ENCODE measurements at regions not wholly inside any gene's neighbourhood (a gene's known extent, or its start where the extent isn't known, plus 50 kb on each side); places are given as distances from the start of the nearest gene placed in this dataset.

DNA sequence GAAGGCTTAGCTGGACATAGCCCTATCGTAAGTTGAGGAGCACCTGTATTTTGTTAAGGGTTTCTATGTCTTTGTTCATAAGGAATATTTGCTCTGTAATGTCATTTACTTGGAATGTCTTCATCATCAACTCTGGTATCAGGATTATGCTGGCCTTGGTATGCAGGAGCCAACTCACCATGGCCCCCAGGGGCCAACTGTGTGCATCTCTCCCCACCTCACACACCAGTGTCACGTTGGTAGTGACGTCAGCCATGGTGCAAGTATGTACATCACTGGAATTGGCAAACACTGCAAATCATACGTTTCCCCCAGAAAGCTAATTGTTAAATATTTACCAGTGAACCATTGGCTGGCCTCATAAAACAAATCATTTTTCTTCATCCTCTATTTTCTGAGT is 70.8 kb downstream of the YTHDF1 start:
- DNase-seq (ENCODE audit: low read depth), result peak; percentile 27

DNA sequence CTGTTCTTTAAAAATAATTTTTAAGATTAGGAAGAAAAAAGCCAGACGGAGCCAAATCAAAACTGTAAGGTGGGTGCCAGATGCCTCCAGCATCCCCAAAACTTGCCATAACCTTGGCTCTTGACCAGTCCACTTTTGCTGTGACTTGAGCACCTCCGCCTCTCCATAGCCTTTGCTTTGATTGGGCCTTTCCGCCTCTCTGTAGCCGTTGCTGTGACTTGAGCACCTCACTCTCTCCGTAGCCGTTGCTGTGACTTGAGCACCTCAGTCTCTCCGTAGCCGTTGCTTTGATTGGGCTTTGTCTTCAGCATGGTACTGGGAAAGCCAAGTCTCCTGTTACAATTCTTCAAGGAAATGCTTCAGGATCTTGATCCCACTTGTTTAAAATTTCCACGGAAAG is 73.0 kb downstream of the YTHDF1 start:
- no peak for DNase-seq (ENCODE audit: low read depth)

DNA sequence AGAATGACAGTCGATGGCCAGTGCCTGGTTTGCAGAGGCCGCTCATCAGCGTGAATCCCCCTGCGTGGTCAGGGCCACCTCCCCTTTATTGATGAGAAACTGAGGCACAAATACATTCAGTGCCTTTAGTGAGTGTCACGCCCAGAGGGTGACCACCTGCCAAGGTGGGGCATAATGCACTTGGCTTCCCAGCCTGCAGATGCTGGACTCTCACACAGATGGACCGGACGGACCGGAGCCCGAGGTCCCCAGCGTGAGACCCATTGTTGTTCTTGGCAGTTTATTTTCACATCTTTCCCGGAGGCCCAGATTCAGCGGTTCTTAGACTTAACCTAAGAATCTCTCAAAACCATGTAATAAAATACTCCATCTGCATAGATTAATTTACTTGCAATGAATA is 74.4 kb downstream of the YTHDF1 start:
- no peak for DNase-seq (ENCODE audit: low read depth)

DNA sequence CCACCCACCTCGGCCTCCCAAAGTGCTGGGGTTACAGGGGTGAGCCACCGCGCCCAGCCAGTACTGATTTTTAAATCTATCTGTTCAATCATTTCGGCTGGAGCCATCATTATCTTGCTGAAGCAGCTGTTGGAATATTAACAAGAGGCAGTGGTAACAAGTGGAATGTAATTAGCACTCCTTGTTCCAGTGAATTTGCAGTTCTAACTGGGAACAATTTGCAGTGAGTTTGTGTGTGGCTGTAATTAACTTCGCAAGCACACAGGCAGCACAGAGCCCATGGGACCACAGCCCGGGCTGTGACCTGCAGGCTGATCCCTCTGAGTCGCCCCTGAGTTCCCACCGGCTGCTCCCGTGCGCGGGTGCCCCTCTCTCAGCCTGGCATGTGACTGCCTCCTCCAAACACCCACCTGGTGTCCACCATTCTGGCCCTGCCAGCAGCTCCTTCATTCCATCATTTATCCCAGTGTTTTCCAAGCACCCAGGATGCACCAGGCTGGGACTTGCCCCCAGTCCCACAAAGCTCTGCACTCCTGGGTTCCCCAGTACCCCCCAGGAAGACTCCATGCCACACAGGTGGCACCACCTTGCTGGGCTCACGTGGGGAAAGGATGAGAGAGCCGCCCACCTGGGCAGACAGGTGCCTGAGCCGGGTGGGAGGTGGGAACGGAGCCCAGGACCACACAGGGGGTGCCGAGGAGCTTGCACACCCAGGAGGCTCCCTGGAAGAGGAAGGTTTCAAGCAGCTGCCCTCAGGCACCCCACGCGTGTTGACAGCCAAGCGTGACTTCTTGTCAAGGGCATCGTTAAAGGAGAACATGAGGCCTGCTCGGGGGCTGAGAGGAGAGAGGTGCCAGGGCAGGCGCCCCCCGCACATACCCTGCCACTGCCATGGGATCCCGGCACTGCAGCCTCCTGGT is 75.2 kb downstream of the YTHDF1 start:
- DNase-seq (ENCODE audit: low read depth), result no peak

DNA sequence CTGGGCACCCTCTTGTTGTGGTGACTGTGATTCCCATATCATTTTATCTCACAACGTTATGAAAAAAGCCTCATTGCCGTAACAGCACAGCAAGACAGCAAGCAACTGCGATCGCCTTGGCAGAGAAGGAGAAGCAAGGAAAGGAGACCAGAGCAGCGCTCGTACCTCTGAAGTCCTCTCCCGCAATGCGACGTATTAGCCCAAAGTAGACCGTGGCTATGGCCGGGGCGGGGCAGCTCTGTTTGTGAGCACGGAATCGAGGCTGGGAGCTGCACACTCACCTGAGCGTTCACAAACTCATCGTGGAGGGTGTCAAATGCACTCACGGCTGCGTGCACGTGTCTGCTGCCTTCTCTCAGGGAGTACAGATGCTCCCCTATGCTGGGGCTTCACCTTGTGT is 76.1 kb downstream of the YTHDF1 start:
- DNase-seq (ENCODE audit: low read depth), result no peak

DNA sequence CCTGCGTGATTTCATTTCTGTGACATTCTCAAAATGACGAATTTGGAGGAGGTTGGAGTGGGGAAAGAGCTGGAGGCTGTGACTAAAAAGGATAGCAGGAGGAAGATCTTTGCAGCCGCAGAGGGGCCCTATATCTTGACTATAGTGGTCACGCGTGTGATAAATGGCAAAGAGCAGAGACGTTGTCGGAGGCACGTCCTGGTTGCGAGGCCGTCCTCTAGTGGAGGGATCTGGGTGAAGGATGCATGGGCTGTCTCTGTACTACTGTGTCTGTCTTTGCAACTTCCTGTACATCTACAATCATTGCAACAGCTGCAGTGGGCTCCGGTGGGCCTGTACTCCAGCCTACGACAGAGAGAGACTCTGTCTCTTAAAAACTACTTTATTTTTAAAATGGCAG is 76.6 kb downstream of the YTHDF1 start:
- DNase-seq (ENCODE audit: low read depth), result no peak

DNA sequence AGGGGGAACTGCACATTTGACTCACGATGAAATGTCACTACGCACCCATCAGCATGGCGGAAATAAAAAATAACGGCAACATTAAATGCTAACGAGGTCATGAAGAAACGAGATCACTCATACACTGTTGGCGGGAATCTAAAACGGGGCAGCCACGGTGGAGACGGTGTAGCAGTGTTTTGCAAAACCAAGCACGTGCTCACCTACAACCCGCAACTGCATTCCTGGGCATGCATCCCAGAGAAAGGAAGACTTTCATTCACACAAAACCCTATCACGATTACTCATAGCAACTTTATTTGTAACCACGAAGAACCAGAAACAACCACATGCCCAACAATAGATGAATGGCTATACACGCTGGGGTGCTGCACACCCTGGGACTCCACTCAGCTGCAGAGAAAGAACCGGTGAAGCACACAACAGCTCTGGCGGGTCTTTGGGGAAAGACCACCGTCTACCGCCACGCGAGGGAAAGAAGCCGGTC is 77.0 kb downstream of the YTHDF1 start:
- DNase-seq (ENCODE audit: low read depth), result peak; percentile 17

DNA sequence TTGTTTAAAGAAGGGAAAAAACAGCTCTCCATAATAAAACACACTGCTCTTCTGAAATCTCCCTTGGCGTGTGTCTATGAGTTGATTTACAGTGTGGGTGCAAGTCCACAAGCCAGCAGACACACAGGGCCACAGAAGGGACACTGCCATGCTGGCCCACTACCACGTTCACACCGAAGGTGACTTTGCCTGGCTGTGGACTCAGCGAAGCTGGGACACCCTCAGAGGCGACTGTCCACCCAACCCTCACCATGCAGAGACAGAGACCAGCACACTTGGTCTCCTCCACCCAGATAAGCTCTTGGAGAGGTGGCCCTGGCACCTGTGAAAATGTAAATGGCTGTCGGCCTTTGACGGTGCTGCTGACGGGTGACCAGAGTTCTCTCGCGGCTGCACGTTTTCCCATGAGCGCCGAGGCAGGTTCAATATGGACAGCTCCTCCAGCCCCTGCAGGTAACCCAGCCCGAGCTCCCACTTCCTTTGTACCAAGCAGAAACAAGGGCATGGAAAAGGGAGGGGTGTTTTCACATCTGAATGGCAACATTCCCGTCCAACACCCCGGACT is 78.0 kb downstream of the YTHDF1 start:
- DNase-seq (ENCODE audit: low read depth), result no peak

DNA sequence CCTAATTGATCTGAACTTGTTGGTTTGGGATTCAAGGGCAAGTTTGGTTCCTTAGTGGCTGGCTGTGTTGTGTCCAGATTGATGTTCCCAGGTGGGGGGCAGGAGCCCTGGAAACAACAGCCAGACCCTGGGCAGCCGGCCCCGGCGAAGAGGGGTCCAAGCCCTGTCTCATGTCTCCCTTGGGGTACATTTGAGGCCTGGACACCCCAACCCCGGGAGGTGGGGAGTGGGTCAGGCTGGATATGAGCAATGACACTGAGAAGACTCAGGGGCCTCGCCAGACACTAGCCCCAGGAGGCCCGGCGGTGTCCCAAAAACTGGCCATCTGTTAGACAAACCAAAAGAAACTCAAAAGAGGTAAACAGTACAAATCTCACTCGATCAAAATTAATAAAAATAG is 79.6 kb downstream of the YTHDF1 start:
- no peak for DNase-seq (ENCODE audit: low read depth)

DNA sequence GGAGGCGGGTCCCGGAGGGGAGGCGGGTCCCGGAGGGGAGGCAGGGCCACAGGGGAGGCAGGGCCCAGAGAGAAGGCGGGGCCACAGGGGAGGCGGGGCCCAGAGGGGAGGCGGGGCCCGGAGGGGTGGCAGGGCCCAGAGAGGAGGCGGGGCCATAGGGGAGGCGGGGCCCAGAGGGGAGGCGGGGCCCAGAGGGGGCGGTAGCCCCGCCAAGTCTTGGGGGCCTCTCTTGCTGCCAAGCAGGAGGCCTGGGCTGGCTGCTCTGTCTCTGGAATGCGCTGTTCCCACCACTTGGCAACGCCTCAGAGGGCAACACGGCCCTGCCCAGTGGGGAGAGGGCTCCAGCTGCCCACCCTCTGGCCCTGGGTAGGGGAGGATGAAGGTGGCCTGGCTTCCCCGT is 80.5 kb downstream of the YTHDF1 start:
- peak; percentile 15 for DNase-seq (ENCODE audit: low read depth)

DNA sequence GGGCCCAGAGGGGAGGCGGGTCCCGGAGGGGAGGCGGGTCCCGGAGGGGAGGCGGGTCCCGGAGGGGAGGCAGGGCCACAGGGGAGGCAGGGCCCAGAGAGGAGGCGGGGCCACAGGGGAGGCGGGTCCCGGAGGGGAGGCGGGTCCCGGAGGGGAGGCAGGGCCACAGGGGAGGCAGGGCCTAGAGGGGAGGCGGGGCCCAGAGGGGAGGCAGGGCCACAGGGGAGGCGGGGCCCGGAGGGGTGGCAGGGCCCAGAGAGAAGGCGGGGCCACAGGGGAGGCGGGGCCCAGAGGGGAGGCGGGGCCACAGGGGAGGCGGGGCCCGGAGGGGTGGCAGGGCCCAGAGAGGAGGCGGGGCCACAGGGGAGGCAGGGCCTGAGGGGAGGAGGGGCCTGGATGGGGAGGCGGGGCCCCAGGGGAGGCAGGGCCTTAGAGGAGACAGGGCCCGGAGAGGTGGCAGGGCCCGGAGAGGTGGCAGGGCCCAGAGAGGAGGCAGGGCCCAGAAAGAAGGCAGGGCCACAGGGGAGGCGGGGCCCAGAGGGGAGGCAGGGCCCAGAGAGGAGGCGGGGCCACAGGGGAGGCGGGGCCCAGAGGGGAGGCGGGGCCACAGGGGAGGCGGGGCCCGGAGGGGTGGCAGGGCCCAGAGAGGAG is 81.1 kb downstream of the YTHDF1 start:
- peak; percentile 16 for DNase-seq (ENCODE audit: low read depth)

DNA sequence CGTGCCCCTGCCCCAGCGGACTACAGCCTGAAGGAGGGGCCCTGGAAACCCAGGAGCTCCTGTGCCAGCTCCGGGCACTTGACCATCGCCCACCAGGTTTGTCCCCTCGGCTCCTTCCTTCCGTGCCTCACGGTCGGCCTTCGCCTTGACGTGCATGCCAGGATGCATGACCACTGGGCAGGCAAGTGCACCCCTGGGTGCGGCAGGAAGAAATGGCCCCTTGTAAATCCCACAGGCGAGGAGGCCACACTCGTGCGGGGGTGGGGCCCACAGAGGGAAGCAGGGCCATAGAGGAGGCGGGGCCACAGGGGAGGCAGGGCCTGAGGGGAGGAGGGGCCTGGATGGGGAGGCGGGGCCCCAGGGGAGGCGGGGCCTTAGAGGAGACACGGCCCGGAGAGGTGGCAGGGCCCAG is 81.7 kb downstream of the YTHDF1 start:
- no peak for DNase-seq (ENCODE audit: low read depth)

DNA sequence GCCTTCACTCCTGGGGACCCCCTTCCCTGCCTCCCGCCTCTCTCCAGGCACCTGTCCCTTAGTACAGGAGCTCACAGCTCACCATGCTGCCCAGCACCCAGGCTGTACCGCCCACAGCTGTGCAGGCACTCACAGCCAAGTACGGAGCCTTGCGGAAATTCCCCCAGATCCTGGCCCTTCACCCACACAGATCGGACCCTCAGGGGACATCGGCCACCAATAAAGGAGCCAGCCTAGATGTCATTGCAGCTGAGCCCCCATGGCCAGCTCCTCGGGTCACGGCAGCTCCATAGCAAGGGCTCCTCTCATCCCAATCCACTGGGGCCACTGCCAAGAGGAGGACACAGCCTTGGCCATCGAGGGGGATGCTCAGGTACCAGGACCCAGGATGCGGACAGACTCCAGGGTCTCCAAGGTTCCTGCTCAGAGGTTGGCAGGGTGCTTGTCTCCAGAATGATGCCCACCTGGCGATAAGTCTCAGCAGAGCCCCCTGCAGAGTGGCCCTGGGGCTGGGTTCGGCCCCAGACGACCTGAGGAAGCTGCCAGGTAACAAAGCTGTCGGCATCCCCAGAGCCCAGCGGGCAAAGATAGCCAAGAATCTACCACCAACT is 82.3 kb downstream of the YTHDF1 start:
- DNase-seq (ENCODE audit: low read depth), result no peak

DNA sequence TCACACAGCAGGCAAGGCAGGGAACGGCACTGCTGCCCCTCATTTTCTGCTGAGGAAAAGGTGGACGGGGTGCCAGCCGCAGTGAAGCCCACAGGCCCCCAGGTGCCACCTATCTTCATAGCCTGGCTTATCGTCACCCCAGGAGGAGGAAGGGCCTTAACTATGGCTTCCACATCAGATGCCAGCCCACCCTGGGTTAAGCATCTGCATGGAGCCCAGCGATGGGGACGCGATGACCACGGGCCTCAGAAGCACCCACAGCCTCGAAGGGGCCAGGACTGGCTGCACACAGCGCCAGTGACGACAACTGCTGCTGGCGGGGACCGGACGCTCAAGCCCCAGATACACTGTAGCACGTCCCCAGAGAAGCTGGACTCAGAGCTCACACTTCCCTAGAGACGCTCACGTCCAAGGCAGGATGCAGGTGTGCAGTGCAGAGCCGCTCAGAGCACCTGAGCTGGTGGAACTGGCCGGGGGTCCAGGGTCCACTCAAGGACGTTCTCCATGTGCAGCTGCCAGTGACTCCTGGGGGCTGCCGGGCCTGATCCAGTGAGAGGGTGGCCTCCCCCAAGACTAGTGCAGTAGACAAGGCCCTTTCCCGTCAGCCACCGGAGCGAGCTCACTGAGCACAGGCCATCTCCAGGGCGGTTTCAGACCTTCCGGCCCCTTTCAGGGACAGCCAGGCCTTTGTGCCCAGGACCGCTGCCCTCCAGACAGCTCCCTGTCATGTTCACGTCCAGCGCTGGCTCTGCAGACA is 83.0 kb downstream of the YTHDF1 start:
- DNase-seq (ENCODE audit: low read depth), result no peak

DNA sequence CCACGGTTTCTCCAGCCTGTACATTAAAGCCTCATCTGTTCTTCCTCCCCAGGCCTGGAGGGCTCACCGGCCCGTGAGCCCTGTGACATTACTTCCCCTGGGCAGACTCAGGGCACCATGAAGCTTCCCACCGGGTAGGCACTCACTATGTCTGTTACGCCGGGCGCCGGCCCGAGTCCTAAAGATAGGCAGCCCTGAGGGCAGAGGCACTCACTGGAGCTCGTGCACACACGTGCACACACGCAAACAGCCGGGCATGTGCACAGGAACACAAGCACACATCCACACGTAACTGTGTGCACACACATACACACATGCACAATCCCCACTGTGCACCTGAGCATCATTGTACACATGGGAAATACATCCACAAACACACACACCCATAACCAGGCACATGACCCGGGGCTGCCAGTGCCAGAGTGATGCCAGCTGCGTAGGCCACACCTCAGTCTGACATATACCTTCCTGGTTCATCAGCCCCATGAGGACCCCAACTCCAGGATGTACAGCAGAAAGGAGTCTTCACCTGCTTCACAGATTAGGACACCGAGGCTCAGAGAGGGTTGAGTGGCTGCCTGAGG is 83.7 kb downstream of the YTHDF1 start:
- no peak for DNase-seq (ENCODE audit: low read depth)

DNA sequence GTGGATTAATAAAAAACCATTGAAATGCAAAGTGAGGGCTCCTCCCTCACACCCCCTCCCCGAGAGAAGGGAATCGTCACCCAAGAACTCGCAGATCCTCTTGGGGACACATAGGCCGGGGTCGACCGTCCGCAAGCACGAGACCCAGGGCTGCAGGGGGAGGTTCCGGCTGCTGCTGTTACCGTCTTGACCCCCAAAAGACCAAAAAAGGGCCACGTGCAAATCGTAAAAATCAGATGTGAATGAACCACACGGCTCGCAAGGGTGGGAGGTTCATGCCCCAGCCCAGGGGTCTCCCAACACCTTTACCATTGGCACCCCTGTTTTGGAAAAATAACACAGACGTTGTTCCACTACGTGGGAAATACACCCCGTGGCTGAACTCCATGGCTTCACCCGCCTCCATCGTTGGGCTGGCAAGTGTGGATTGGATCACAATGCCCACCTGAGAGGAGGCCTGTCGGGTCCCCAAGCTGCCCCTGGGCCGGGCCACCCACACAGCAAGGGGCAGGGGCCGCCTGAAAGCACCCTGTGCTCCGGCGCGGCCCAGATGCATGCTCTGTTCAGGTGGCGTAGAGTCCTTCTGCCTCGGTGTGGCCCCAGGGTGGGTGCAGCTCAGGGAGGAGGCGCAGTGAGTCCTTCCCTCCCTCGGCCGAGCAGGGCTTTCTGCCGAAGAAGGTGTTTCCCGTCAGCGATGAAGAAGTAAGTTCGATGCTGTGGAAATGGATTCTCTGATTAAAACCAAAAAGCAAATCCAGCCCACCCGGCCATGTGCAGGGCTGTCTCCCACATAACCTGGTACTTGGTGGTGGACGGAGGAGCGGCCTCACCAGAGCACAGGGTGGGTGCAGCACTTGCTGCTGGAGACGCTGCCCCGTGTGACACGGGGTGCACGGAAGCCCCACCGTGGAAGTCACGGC is 85.0 kb downstream of the YTHDF1 start:
- no peak for DNase-seq (ENCODE audit: low read depth)

DNA sequence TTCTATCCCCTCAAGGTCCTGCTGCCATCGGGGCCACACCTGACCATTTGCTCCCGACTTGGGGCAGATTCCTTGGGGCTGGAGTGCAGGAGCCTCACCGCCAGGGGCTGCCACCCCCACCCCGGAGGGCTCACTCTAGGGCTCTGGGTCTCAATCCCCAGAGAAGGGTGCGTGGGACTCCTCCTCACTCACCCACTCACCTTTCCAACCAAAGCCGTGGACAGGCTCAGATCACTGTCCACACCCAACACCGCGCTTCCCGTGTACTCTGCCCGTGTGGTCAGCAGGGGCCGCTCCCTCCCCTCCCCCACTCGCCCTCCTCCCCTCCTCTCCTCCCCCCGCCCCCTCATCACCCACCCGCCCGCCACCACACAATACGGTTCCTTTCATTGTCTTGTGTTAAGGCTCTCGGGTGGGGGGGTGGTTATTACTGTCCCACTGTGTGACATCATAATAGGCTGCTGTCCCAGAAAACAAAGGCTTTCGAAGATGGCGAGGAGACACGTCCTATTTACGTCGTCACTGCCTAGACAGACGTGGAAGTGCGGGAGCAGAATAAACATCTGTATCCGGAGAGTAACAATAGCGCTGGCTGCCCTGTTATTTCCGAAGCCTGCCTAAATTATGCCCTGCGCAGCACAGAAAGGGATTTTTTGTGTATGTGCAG is 85.8 kb downstream of the YTHDF1 start:
- no peak for DNase-seq (ENCODE audit: low read depth)

DNA sequence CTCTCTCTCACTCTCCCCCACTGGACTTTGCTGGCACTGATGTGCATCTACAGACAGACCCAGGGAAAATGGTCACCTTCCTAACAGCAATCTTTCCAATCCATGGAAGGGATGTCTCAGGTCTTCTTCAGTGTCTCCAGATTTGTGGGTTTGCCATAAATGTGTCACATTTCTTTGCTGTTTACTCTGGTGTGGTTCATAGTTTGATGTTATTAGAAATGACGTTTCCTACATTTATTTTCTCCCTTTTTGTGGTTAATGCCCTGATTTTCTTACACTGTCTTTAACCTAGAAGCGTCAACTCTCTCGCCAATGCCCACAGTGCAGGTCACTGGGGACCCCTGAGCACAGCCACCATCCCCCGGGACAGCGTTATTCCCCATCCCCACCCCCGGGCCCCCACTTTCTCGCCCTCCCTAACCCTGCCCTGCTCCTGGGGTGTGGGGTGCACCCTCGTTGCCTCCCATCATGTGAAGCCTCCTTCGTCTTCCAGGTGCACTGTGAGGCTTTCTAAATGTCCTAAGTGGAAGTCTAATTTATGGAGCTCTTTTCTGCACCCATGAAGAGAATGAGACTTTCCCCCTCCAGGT is 86.5 kb downstream of the YTHDF1 start:
- DNase-seq (ENCODE audit: low read depth), result no peak

DNA sequence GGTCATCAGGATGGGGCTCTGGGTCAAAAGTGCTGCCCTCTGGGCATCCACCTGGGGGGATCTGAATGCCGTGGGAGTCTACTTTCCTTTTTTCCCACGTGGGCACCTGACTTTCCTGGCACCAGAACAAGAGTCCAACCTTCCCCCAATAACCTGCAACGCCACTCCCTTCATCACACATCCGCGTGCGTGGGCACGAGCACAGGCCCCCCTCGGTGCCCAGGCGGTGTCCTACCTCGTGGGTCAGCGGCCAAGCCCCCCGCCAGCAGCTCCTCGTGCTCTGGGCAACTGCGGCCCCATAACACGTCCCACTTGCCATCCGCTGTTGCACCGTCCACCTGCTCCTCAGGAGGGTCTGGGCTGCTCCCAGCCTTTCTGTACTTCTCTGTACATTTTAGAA is 87.0 kb downstream of the YTHDF1 start:
- DNase-seq (ENCODE audit: low read depth), result no peak
